Muscle layer of duodenum (tissue), 2 donors: ENCODE measurements at regions not wholly inside any gene's neighbourhood (a gene's known extent, or its start where the extent isn't known, plus 50 kb on each side); places are given as distances from the start of the nearest gene placed in this dataset.
"Not testable (repeated sequence)": the region's sequence is repeated elsewhere in the genome, so short reads cannot be mapped to it uniquely, and the experiment has no call there.

ENCODE experiments used
- H3K27ac ChIP-seq: one replicate; pipeline ENCODE4 v1.7.0; 2013; ENCODE audit warnings: mild to moderate bottlenecking, low read length
- H3K27me3 ChIP-seq: one replicate; pipeline ENCODE4 v1.7.0; 2013; ENCODE audit warnings: low read depth, mild to moderate bottlenecking, control low read depth, low read length
- H3K36me3 ChIP-seq, 2 donors: one replicate each; pipeline ENCODE4 v1.7.0; 2013; ENCODE audit warnings: low read length in 2 of 2, control low read depth in 1 of 2, mild to moderate bottlenecking in 1 of 2; ENCODE audit not compliant: insufficient read depth in 2 of 2, control insufficient read depth in 1 of 2
- H3K4me1 ChIP-seq, 2 donors: one replicate each; pipeline ENCODE4 v1.7.0; 2013; ENCODE audit warnings: low read length in 2 of 2, mild to moderate bottlenecking in 2 of 2, control low read depth in 1 of 2, moderate library complexity in 1 of 2; ENCODE audit not compliant: insufficient read depth in 2 of 2, control insufficient read depth in 1 of 2
- H3K4me3 ChIP-seq, 2 donors: one replicate each; pipeline ENCODE4 v1.7.0; 2013; ENCODE audit warnings: low read length in 2 of 2, low read depth in 1 of 2, mild to moderate bottlenecking in 1 of 2
- H3K9me3 ChIP-seq, 2 donors: one replicate each; pipeline ENCODE4 v1.7.0; 2013; ENCODE audit warnings: low read length in 2 of 2, control low read depth in 1 of 2, mild to moderate bottlenecking in 1 of 2; ENCODE audit not compliant: control insufficient read depth in 1 of 2
- donor health status: healthy.

DNA sequence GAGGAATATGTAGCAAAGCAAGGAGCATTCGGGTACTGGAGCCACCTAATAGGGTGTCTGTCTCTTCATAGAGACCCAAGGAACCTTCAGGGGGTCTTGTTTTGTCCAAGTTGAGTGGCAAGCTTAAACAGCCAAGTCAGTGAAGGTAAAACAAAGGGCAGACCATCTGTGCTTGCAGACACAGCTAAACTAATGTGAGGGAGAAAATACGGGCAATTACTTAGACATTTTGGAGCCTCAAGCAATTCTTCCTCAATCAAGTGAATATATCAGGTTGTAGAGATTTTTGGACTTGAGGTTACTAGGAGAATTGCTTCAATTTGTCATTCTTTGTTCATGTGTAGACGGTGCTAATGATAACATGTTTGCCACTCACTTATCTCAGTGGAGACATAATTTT is 148.2 kb upstream of the ARHGAP20 start:
- Histone ChIP-seq H3K9me3 (no peaks in the 10 kb centered on the region), H3K36me3 (no peaks in the 10 kb centered on the region), H3K27ac (no peak overlapping the region), H3K4me1 (peaks cover 0 to under 1% of the 10 kb centered on the region in 2 donors), H3K4me3 (no peak overlapping the region), H3K27me3 (no peaks in the 10 kb centered on the region)

- no peak overlapping the region for H3K4me3 ChIP-seq
- H3K27me3 ChIP-seq, result no peaks in the 10 kb centered on the region
- no peak overlapping the region for H3K27ac ChIP-seq
- peaks cover 0 to 5% of the 10 kb centered on the region in 2 donors for H3K4me1 ChIP-seq
- H3K9me3 ChIP-seq, result no peaks in the 10 kb centered on the region
- no peaks in the 10 kb centered on the region for H3K36me3 ChIP-seq
Observed at GRCh38 chr11:110859998-110860397, 147.8 kb upstream of the ARHGAP20 start.

- H3K9me3 ChIP-seq, result no peaks in the 10 kb centered on the region
- no peak overlapping the region for H3K27ac ChIP-seq
- no peak overlapping the region for H3K4me3 ChIP-seq
- peaks cover 0 to 8% of the 10 kb centered on the region in 2 donors for H3K4me1 ChIP-seq
- H3K36me3 ChIP-seq, result no peaks in the 10 kb centered on the region
- no peaks in the 10 kb centered on the region for H3K27me3 ChIP-seq
Observed at GRCh38 chr11:110859240-110859840, 147.1 kb upstream of the ARHGAP20 start.

GRCh38 chr11:110858547-110858921 is 146.3 kb upstream of the ARHGAP20 start:
- peaks cover 0 to 8% of the 10 kb centered on the region in 2 donors for H3K4me1 ChIP-seq
- no peaks in the 10 kb centered on the region for H3K9me3 ChIP-seq
- H3K4me3 ChIP-seq, result no peak overlapping the region
- no peaks in the 10 kb centered on the region for H3K27me3 ChIP-seq
- peak overlapping the region; percentile 7 for H3K27ac ChIP-seq
- no peaks in the 10 kb centered on the region for H3K36me3 ChIP-seq

DNA sequence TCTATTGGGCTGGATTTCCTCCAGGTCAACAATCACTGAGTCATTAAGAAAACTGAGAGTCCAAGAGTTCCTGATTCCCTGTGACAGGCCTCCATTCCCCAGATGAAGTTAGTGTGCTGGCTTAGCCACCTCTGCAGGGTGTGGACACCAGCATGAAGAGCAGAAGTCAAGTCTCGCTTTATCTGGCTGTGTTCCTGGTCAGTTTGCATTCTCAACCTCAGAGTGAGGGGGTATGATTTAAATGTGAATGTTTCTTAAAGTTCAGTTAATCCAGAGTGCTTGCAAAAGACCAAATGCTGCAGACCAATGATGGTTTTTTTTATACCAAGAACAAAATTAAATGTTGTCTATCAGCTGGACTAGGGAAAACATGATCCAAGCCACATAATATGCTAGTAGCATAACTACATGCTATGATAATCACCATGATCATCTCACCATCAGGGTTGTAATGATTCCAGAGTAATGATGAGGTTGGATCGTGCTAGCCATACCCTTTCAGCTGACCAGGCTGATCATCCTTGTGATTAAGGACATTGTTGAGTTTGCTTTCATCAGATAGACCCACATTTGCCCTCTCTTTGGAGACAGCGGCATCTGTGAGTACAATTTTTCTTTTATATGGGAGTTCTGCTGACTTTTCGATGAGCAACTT is 145.8 kb upstream of the ARHGAP20 start:
- Histone ChIP-seq H3K27ac (peak overlapping the region; percentile 7), H3K27me3 (no peaks in the 10 kb centered on the region), H3K36me3 (no peaks in the 10 kb centered on the region), H3K4me1 (peaks cover 0 to 8% of the 10 kb centered on the region in 2 donors), H3K9me3 (no peaks in the 10 kb centered on the region), H3K4me3 (no peak overlapping the region)

- Histone ChIP-seq H3K27me3 (no peaks in the 10 kb centered on the region), H3K36me3 (no peaks in the 10 kb centered on the region), H3K27ac (no peak overlapping the region), H3K4me1 (peaks cover 0 to 8% of the 10 kb centered on the region in 2 donors), H3K9me3 (no peaks in the 10 kb centered on the region), H3K4me3 (no peak overlapping the region)
Observed at GRCh38 chr11:110856996-110857812, 145.0 kb upstream of the ARHGAP20 start.

- no peaks in the 10 kb centered on the region for H3K9me3 ChIP-seq
Observed at GRCh38 chr11:110856340-110856739, 144.1 kb upstream of the ARHGAP20 start.

DNA sequence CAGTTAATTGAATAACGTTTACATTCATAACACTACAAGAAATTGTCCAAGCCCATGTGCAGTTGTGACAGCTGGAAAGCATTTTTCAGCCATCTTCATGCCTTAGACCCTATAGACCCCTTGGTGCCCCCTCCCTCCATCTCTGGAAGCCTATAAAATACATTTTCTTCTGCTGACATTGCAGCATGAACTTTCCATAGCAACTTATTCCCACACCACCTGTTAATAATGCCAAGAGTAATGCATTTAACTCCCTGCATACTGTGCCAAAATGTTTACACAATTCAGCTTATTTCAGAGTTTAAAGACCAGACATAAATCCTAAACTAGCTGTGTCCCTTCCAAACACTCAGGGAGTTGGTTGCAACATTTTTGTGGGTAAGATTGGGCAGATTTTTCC is 143.0 kb upstream of the ARHGAP20 start:
- no peaks in the 10 kb centered on the region for H3K9me3 ChIP-seq
- peaks cover 0 to 8% of the 10 kb centered on the region in 2 donors for H3K4me1 ChIP-seq
- H3K27ac ChIP-seq, result no peak overlapping the region
- no peaks in the 10 kb centered on the region for H3K36me3 ChIP-seq
- no peaks in the 10 kb centered on the region for H3K27me3 ChIP-seq
- H3K4me3 ChIP-seq, result no peak overlapping the region

More at GRCh38 chr11:110856340-110856739, 144.1 kb upstream of the ARHGAP20 start:
- Histone ChIP-seq H3K27me3 (no peaks in the 10 kb centered on the region), H3K27ac (no peak overlapping the region), H3K36me3 (no peaks in the 10 kb centered on the region), H3K4me1 (peaks cover 0 to 8% of the 10 kb centered on the region in 2 donors), H3K4me3 (no peak overlapping the region)

DNA sequence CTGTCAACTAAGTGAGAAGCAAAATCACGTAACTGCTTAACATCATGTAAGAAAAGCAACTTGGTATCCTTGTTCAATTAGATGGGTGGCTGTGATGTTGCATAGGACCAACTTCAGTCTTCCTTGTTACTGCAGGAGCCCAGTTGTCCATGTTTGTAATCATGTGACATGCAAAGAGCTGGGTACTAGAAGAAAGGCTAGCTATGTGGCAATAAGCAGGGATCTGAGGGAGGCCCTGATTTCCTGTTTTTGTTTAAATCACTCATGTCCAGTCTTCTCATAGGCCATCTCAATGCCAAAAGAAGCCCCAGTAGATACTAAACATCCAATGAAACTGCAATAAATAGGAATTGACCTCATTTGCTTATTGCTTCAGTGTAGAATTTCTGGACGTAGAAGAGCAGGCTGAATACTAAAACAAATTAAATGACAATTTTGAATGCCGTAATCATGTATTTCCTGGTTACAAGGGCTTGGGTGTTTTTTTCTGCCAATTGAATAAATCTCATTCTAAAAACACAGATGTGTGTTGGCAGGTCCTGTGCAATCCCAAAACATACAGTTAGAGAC is 140.8 kb upstream of the ARHGAP20 start:
- no peaks in the 10 kb centered on the region for H3K36me3 ChIP-seq
- no peaks in the 10 kb centered on the region for H3K27me3 ChIP-seq
- peaks cover 0 to 8% of the 10 kb centered on the region in 2 donors for H3K4me1 ChIP-seq
- H3K9me3 ChIP-seq, result no peaks in the 10 kb centered on the region
- H3K4me3 ChIP-seq, result no peak overlapping the region
- no peak overlapping the region for H3K27ac ChIP-seq

GRCh38 chr11:110850846-110851245 is 138.6 kb upstream of the ARHGAP20 start:
- no peaks in the 10 kb centered on the region for H3K27me3 ChIP-seq
- H3K27ac ChIP-seq, result no peak overlapping the region
- peaks cover 0 to 8% of the 10 kb centered on the region in 2 donors for H3K4me1 ChIP-seq
- H3K36me3 ChIP-seq, result no peaks in the 10 kb centered on the region
- no peaks in the 10 kb centered on the region for H3K9me3 ChIP-seq
- H3K4me3 ChIP-seq, result no peak overlapping the region

DNA sequence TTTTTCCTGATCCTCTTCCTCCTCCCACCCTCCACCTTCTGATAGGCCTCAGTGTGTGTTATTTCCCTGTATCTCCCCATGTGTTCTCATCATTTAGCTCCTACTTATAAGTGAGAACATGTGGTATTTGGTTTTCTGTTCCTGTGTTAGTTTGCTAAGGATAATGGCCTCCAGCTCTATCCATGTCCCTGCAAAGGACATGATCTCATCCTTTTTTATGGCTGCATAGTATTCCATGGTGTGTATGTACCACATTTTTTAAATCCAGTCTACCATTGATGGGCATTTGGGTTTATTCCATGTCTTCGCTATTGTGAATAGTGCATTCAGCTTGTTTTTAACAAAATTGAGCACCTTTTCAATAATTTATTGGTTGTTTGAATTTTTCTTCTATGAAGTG is 130.8 kb upstream of the ARHGAP20 start:
- H3K36me3 ChIP-seq, H3K9me3 ChIP-seq, H3K27me3 ChIP-seq, H3K27ac ChIP-seq, H3K4me1 ChIP-seq, H3K4me3 ChIP-seq: not testable (repeated sequence)
